A549 (cell line): ENCODE measurements at regions not wholly inside any gene's neighbourhood (a gene's known extent, or its start where the extent isn't known, plus 50 kb on each side); places are given as distances from the start of the nearest gene placed in this dataset.

Experiments
- ATAC-seq, 2 experiments: fragments of 200-7000 bp in 1 of 2; fragments of >200 bp in 1 of 2; cut with Nextera tagmentation in 1 of 2; cut with Tn5 transposase in 1 of 2; 3 replicates each; pipeline versions ENCODE4 v1.8.0 to v1.9.1; 2018 to 2020; ENCODE audit warnings: mild to moderate bottlenecking in 1 of 2, moderate library complexity in 1 of 2
- CTCF ChIA-PET: fragments of 300-600 bp; sonication (Branson Sonifier 250); formaldehyde crosslinking; extraction: SDS; loops from one replicate; lab custom pipeline; 2021; ENCODE audit warnings: antibody characterized with exemption, inconsistent platforms; lab: Yijun Ruan, JAX
- POLR2A ChIA-PET: fragments of 350-600 bp; formaldehyde crosslinking; extraction: SDS; loops from one replicate; lab custom pipeline; 2021; ENCODE audit warnings: antibody characterized with exemption, inconsistent platforms; lab: Yijun Ruan, JAX
- DNase-seq, 2 experiments: peaks; one replicate each; pipeline versions ENCODE4 v3.0.0 to v3.0.0-alpha.2; 2011 to 2016; ENCODE audit warnings: low read depth in 1 of 2, low spot score in 1 of 2
- FAIRE-seq: peaks from 2 replicates; lab custom pipeline; 2011; peaks lifted over from hg19 to GRCh38; lab: Jason Lieb, UNC
- H3K27ac ChIP-seq, 2 experiments: fragments of >200 bp; sonication (Bioruptor Twin); formaldehyde crosslinking; 3 replicates each; pipeline ENCODE4 v1.5.1; 2016 to 2017
- H3K4me1 ChIP-seq: fragments of >200 bp; sonication (Bioruptor Twin); formaldehyde crosslinking; 3 replicates; pipeline ENCODE4 v1.6.1; 2016
- H3K4me2 ChIP-seq: fragments of >200 bp; sonication (Bioruptor Twin); formaldehyde crosslinking; 3 replicates; pipeline ENCODE4 v1.6.1; 2016
- H3K4me3 ChIP-seq: fragments of >200 bp; sonication (Bioruptor Twin); formaldehyde crosslinking; 3 replicates; pipeline ENCODE4 v1.5.1; 2016
- H3K9me3 ChIP-seq: fragments of >200 bp; sonication (Bioruptor Twin); formaldehyde crosslinking; 3 replicates; pipeline ENCODE4 v1.6.1; 2016
- CEBPB ChIP-seq, 2 experiments: fragments of >200 bp in 1 of 2; sonication (Bioruptor Twin) in 1 of 2; formaldehyde crosslinking in 1 of 2; IDR thresholded peaks; 2 replicates each; pipeline ENCODE4 v1.6.1; 2012 to 2016
- ESRRA ChIP-seq: fragments of 150-350 bp; IDR thresholded peaks from 2 replicates; pipeline ENCODE4 v1.6.1; 2014; ENCODE audit warnings: mild to moderate bottlenecking, low read length, borderline replicate concordance
- FOSB ChIP-seq: fragments of 250-450 bp; sonication (Bioruptor Pico); IDR thresholded peaks from 2 replicates; pipeline ENCODE4 v1.5.0; 2020; ENCODE audit warnings: mild to moderate bottlenecking, moderate library complexity
- FOSL2 ChIP-seq, 2 experiments: fragments of 450-650 bp in 1 of 2; fragments of >200 bp in 1 of 2; sonication (Bioruptor Twin) in 1 of 2; formaldehyde crosslinking; IDR thresholded peaks; 2 replicates each; pipeline versions ENCODE4 v1.5.0 to v1.6.1; 2016 to 2020; ENCODE audit warnings: mild to moderate bottlenecking in 1 of 2, moderate library complexity in 1 of 2
- FOXS1 ChIP-seq: fragments of 250-450 bp; sonication (Bioruptor Pico); IDR thresholded peaks from 2 replicates; pipeline ENCODE4 v1.5.0; 2020; ENCODE audit warnings: mild to moderate bottlenecking, moderate library complexity
- HDAC2 ChIP-seq: fragments of 200-600 bp; sonication (generic); IDR thresholded peaks from 2 replicates; pipeline ENCODE4 v1.6.1; 2016
- MAFK ChIP-seq: fragments of 450-650 bp; IDR thresholded peaks from 2 replicates; pipeline ENCODE4 v1.6.1; 2014; ENCODE audit not compliant: partially characterized antibody
- NPAS2 ChIP-seq: fragments of 250-450 bp; sonication (Bioruptor Pico); IDR thresholded peaks from 2 replicates; pipeline ENCODE4 v1.8.0; 2022; ENCODE audit warnings: mild to moderate bottlenecking, moderate library complexity, borderline replicate concordance
- PBX3 ChIP-seq: IDR thresholded peaks from 2 replicates; pipeline ENCODE4 v1.6.1; 2012
- PHF8 ChIP-seq: fragments of 200-600 bp; sonication (generic); IDR thresholded peaks from 2 replicates; pipeline ENCODE4 v1.6.1; 2016; ENCODE audit warnings: low read depth, mild to moderate bottlenecking, antibody characterized with exemption, moderate library complexity, borderline replicate concordance
- REST ChIP-seq: fragments of 200-600 bp; sonication (generic); IDR thresholded peaks from 2 replicates; pipeline ENCODE4 v1.6.1; 2016; ENCODE audit warnings: antibody characterized with exemption, mild to moderate bottlenecking, moderate library complexity
- RFX5 ChIP-seq: fragments of 450-650 bp; IDR thresholded peaks from 2 replicates; pipeline ENCODE4 v1.7.1; 2014; ENCODE audit warnings: antibody characterized with exemption, mild to moderate bottlenecking, moderate library complexity
- RNF2 ChIP-seq: fragments of 200-600 bp; sonication (generic); IDR thresholded peaks from 2 replicates; pipeline ENCODE4 v1.6.1; 2016; ENCODE audit warnings: low read depth, mild to moderate bottlenecking, antibody characterized with exemption, moderate library complexity, borderline replicate concordance
- SMC3 ChIP-seq: fragments of >200 bp; sonication (Bioruptor Twin); formaldehyde crosslinking; IDR thresholded peaks from 3 replicates; pipeline ENCODE4 v1.6.1; 2018; ENCODE audit warnings: inconsistent platforms
- TFCP2L1 ChIP-seq: fragments of 250-450 bp; sonication (Bioruptor Pico); IDR thresholded peaks from 2 replicates; pipeline ENCODE4 v1.5.0; 2021; ENCODE audit warnings: mild to moderate bottlenecking
- TP53 ChIP-seq: fragments of 250-450 bp; sonication (Bioruptor Pico); IDR thresholded peaks from 2 replicates; pipeline ENCODE4 v1.5.0; 2021; ENCODE audit warnings: mild to moderate bottlenecking, moderate library complexity
- ZC3H11A ChIP-seq: fragments of 450-650 bp; IDR thresholded peaks from 2 replicates; pipeline ENCODE4 v1.6.1; 2014; ENCODE audit warnings: antibody characterized with exemption, mild to moderate bottlenecking
- ZFP36 ChIP-seq: fragments of 450-650 bp; IDR thresholded peaks from 2 replicates; pipeline ENCODE4 v1.6.1; 2014; ENCODE audit warnings: borderline replicate concordance; ENCODE audit not compliant: partially characterized antibody
- ZSCAN20 ChIP-seq: fragments of 250-450 bp; sonication (Bioruptor Pico); IDR thresholded peaks from 2 replicates; pipeline ENCODE4 v1.8.0; 2022; ENCODE audit warnings: mild to moderate bottlenecking, moderate library complexity
- WGBS: methylation state at CpG from one replicate; pipeline ENCODE4 v1.1.6; 2017; ENCODE audit errors: missing lambda C conversion rate; 5-methylcytosine and 5-hydroxymethylcytosine counted together
- TF ChIP-seq, protein P1 (sequence below): fragments of 450-650 bp; IDR thresholded peaks from 2 replicates; pipeline ENCODE4 v1.6.1; 2014; ENCODE audit warnings: antibody characterized with exemption
- TF ChIP-seq, protein P2 (sequence below): fragments of 250-450 bp; sonication (Bioruptor Pico); IDR thresholded peaks from 2 replicates; pipeline ENCODE4 v1.5.0; 2020; ENCODE audit warnings: low read depth, mild to moderate bottlenecking, moderate library complexity

- TF ChIP-seq REST: no peak
- no peak for TF ChIP-seq FOSL2 (IDR thresholded peaks at IDR 0.05)
- no peak for TF ChIP-seq FOSL2 (CRISPR knock-in tag; IDR thresholded peaks at IDR 0.05)
- TF ChIP-seq, protein P1, sequence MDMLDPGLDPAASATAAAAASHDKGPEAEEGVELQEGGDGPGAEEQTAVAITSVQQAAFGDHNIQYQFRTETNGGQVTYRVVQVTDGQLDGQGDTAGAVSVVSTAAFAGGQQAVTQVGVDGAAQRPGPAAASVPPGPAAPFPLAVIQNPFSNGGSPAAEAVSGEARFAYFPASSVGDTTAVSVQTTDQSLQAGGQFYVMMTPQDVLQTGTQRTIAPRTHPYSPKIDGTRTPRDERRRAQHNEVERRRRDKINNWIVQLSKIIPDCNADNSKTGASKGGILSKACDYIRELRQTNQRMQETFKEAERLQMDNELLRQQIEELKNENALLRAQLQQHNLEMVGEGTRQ: no peak
- TF ChIP-seq RNF2: no peak
- TF ChIP-seq HDAC2: no peak
Measured at GRCh38 chr2:44839771-44840502, 101.6 kb upstream of the SIX3 start (continued).

DNA sequence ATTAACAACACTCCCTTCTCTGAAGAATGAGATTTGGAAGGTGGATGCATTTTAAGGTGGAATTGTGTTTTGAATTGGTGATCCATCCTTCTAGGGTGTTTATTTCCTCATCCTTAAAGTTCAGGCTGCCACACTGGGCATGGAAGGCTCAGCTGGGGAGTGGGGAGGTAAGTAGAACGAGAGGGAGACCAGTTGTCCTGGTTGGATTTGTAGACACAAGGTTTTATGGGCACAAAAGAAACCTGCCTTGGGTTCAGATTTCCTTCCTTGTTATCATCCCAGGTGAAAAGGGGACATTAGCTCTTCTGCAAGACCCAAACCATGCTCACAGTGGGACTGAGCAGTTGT is 101.0 kb upstream of the SIX3 start:
- ATAC-seq (no peak), FAIRE-seq (no peak), DNase-seq (no peak)
- Histone ChIP-seq H3K27ac (no peak overlapping the region), H3K4me1 (no peaks in the 10 kb centered on the region), H3K4me2 (no peak overlapping the region), H3K9me3 (no peaks in the 10 kb centered on the region), H3K4me3 (no peak overlapping the region)
- TF ChIP-seq ZFP36: no peak
- TF ChIP-seq PHF8: no peak
- no peak for TF ChIP-seq FOSB
- TF ChIP-seq PBX3: no peak
- TF ChIP-seq ZC3H11A: no peak
- TF ChIP-seq ZSCAN20 (CRISPR knock-in tag): no peak
- TF ChIP-seq TP53 (CRISPR knock-in tag): no peak
- TF ChIP-seq TFCP2L1 (CRISPR knock-in tag): no peak
- POLR2A ChIA-PET: no interaction called here
- CTCF ChIA-PET: interaction anchor here (1.8 kb wide), 1 partner anchor 361 kb away, joined by 4 read pairs; no protein-coding TSS in a partner anchor
- 31% methylated on average over 1 of the region's 1 CpG for WGBS

DNA sequence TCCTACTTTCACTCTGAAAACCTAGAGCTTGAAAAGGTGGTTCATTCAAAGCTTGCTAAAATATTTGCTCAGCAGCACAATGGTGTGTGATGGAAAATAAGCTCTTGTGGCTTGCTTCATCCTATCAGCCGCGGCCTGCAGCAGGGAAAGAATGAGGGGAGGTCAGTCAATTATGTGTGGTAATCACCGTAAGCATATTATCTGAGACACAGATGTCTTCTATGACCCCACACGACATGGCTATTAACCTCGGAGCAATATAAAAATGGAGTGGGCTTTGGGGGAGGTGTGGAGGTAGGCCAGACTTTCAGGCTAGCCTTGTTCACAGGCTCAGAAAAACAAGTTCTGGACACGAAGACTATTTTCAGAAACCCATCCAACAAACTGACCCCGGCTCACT is 98.4 kb upstream of the SIX3 start:
- WGBS: 70% methylated on average over 7 of the region's 7 CpGs
- Histone ChIP-seq H3K27ac (no peak overlapping the region), H3K4me3 (no peak overlapping the region), H3K9me3 (no peaks in the 10 kb centered on the region), H3K4me1 (no peaks in the 10 kb centered on the region), H3K4me2 (no peak overlapping the region)
- DNase-seq (no peak), FAIRE-seq (no peak), ATAC-seq (no peak)
- ChIA-PET POLR2A (no interaction called here), CTCF (interaction anchor here (0.5 to 0.6 kb wide), 2 partner anchors 17 to 351 kb away, joined by 3 to 5 read pairs; no protein-coding TSS in a partner anchor)
- no peak for TF ChIP-seq SMC3
- TF ChIP-seq, protein P2, sequence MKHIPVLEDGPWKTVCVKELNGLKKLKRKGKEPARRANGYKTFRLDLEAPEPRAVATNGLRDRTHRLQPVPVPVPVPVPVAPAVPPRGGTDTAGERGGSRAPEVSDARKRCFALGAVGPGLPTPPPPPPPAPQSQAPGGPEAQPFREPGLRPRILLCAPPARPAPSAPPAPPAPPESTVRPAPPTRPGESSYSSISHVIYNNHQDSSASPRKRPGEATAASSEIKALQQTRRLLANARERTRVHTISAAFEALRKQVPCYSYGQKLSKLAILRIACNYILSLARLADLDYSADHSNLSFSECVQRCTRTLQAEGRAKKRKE (CRISPR knock-in tag): no peak
- no peak for TF ChIP-seq ZSCAN20 (CRISPR knock-in tag)
- TF ChIP-seq FOXS1 (CRISPR knock-in tag): no peak
- no peak for TF ChIP-seq RFX5
- TF ChIP-seq MAFK: no peak
- TF ChIP-seq ESRRA: no peak
- no peak for TF ChIP-seq NPAS2 (CRISPR knock-in tag)
- no peak for TF ChIP-seq CEBPB (IDR thresholded peaks at IDR 0.05)
